Heart right ventricle (tissue), 16 donors: ENCODE measurements at regions not wholly inside any gene's neighbourhood (a gene's known extent, or its start where the extent isn't known, plus 50 kb on each side); places are given as distances from the start of the nearest gene placed in this dataset.

Source experiments
- ATAC-seq, 8 donors: fragments of 200-7000 bp; cut with Tn5 transposase; one replicate each; pipeline ENCODE4 v1.9.1; 2020; ENCODE audit warnings: mild to moderate bottlenecking in 8 of 8, moderate library complexity in 8 of 8, moderate number of reproducible peaks in 1 of 8
- DNase-seq, 2 donors: peaks; one replicate each; pipeline ENCODE4 v3.0.0-alpha.2; 2020
- H3K27ac ChIP-seq, 10 donors: fragments of 200-600 bp; sonication (generic) in 2 of 10; one replicate each; pipeline versions ENCODE4 v1.5.0 to v1.8.0; 2020 to 2022; ENCODE audit warnings: mild to moderate bottlenecking in 3 of 10
- H3K27me3 ChIP-seq, 7 donors: fragments of 200-600 bp; one replicate each; pipeline ENCODE4 v1.8.0; 2021 to 2022; ENCODE audit warnings: mild to moderate bottlenecking in 2 of 7
- H3K36me3 ChIP-seq, 9 donors: fragments of 200-600 bp; sonication (generic) in 1 of 9; one replicate each; pipeline versions ENCODE4 v1.5.0 to v1.8.0; 2020 to 2022; ENCODE audit warnings: mild to moderate bottlenecking in 2 of 9
- H3K4me1 ChIP-seq, 9 donors: fragments of 200-600 bp; sonication (generic) in 1 of 9; one replicate each; pipeline versions ENCODE4 v1.5.0 to v1.8.0; 2020 to 2022; ENCODE audit warnings: mild to moderate bottlenecking in 4 of 9
- H3K4me3 ChIP-seq, 10 donors: fragments of 200-600 bp; sonication (generic) in 2 of 10; one replicate each; pipeline versions ENCODE4 v1.5.0 to v1.8.0; 2020 to 2022; ENCODE audit warnings: mild to moderate bottlenecking in 7 of 10, moderate library complexity in 2 of 10
- H3K9me3 ChIP-seq, 11 donors: fragments of 200-600 bp in 10 of 11; sonication (generic) in 2 of 11; one replicate each; pipeline versions ENCODE4 v1.5.0 to v1.8.0; 2013 to 2022; ENCODE audit warnings: mild to moderate bottlenecking in 2 of 11, control low read depth in 1 of 11, moderate library complexity in 1 of 11
- CTCF ChIP-seq, 9 donors: fragments of 200-600 bp; sonication (generic) in 2 of 9; IDR thresholded peaks; one replicate each; pipeline versions ENCODE4 v1.5.0 to v1.8.0; 2021 to 2022; ENCODE audit warnings: antibody characterized with exemption in 9 of 9, mild to moderate bottlenecking in 5 of 9, moderate library complexity in 1 of 9
- WGBS, 2 donors: extraction: QIAGEN DNeasy Blood & Tissue Kit; methylation state at CpG; one replicate each; pipeline ENCODE4 v1.1.7; 2013; ENCODE audit warnings: inconsistent platforms in 1 of 2; 5-methylcytosine and 5-hydroxymethylcytosine counted together
- intact Hi-C, 10 donors: fragments of 100-400 bp; cut with DNase I; formaldehyde crosslinking; loops; one replicate each; pipeline versions ENCODE4 v1.11.1 to v1.14.2; 2022
- donor health status: Arrhythmogenic right ventricular cardiomyopathy.
- donor health status: ischemic (EF 13 %, LVEDD 7.1; RV severe dilation, severe dysfunction).
- donor health status: healthy with polysubstance abuse.
- donor health status: DM: no; HTN: yes; CAD: no.
- donor health status: DM: no; HTN: no; CAD: no.
- donor health status: ischemic (EF 25% LVEDD 6.9; RV normal size, moderate dysfunction).
- donor health status: ischemic (EF 25% LVEDD 5.7; RV mildly dilated, moderate dysfunction).
- donor health status: healthy.
- donor health status: DM: yes; HTN: yes; CAD: no.
- donor health status: Ischemic cardiomyopathy.
- donor health status: ischemic (EF 35%, LVEDD 5.7; RV mildly dilated, moderate dysfunction).
- donor health status: nonischemic (EF 11% LVEDD 7.7; RV severe dilation, severe dysfunction).
- donor health status: DM: yes; HTN: yes; CAD: no.
- donor health status: PGD.
- donor health status: ischemic (EF 29% LVEDD 5.4; RV normal size, mild dysfunction).
- donor health status: nonischemic (EF 23%, LVEDD 6.1; RV moderate dilation, normal function).

GRCh38 chr16:82260212-82260795 is 90.3 kb upstream of the MPHOSPH6 start:
- DNase-seq (no peak), ATAC-seq (no peak)
- Histone ChIP-seq H3K27ac (no peak overlapping the region), H3K4me3 (no peak overlapping the region), H3K9me3 (no peaks in the 10 kb centered on the region), H3K36me3 (no peaks in the 10 kb centered on the region), H3K4me1 (peaks cover 0 to 17% (median 0%) of the 10 kb centered on the region in 9 donors), H3K27me3 (peaks cover 0 to 14% (median 0%) of the 10 kb centered on the region in 7 donors)
- intact Hi-C loops = loop anchor here (5.0 to 10.0 kb wide), 10 partner anchors 82 to 1187 kb away; no protein-coding TSS in a partner anchor
- TF ChIP-seq CTCF (IDR thresholded peaks at IDR 0.05) = no peak
- 79 to 87% methylated on average over 6 of the region's 6 CpGs for WGBS, 2 donors

- DNase-seq = no peak
- Histone ChIP-seq H3K4me1 (peaks cover 0 to 17% (median 0%) of the 10 kb centered on the region in 9 donors), H3K27me3 (peaks cover 0 to 14% (median 0%) of the 10 kb centered on the region in 7 donors), H3K27ac (no peak overlapping the region), H3K36me3 (no peaks in the 10 kb centered on the region), H3K4me3 (no peak overlapping the region), H3K9me3 (no peaks in the 10 kb centered on the region)
- ATAC-seq = no peak
- intact Hi-C loops = loop anchor here (5.0 to 10.0 kb wide), 10 partner anchors 83 to 1188 kb away; no protein-coding TSS in a partner anchor
- TF ChIP-seq CTCF (IDR thresholded peaks at IDR 0.05) = no peak
- WGBS, 2 donors = 91 to 94% methylated on average over 1 of the region's 1 CpG
These were observed 89.7 kb upstream of the MPHOSPH6 start for GRCh38 chr16:82259731-82260130.

- Histone ChIP-seq H3K27ac (no peak overlapping the region), H3K4me3 (no peak overlapping the region), H3K9me3 (no peaks in the 10 kb centered on the region), H3K27me3 (peaks cover 0 to 14% (median 0%) of the 10 kb centered on the region in 7 donors), H3K4me1 (peaks cover 0 to 8% (median 0%) of the 10 kb centered on the region in 9 donors), H3K36me3 (no peaks in the 10 kb centered on the region)
- DNase-seq (no peak), ATAC-seq (peak in 1 of 8 donors; percentile 43)
- 74 to 78% methylated on average over 7 of the region's 7 CpGs for WGBS, 2 donors
- no peak for TF ChIP-seq CTCF (IDR thresholded peaks at IDR 0.05)
- intact Hi-C loops = no loop called here
These were observed 88.0 kb upstream of the MPHOSPH6 start for GRCh38 chr16:82257990-82258389.

GRCh38 chr16:82252582-82252981 is 82.6 kb upstream of the MPHOSPH6 start:
- no peak for ATAC-seq
- H3K4me3 ChIP-seq = no peak overlapping the region
- intact Hi-C loops = no loop called here

More at GRCh38 chr16:82252582-82252981, 82.6 kb upstream of the MPHOSPH6 start:
- DNase-seq = no peak
- WGBS, 2 donors = 49 to 63% methylated on average over 2 of the region's 2 CpGs
- H3K36me3 ChIP-seq = no peaks in the 10 kb centered on the region
- no peaks in the 10 kb centered on the region for H3K9me3 ChIP-seq
- H3K27ac ChIP-seq = no peak overlapping the region
- H3K27me3 ChIP-seq = peaks cover 0 to 15% (median 0%) of the 10 kb centered on the region in 7 donors
- no peaks in the 10 kb centered on the region for H3K4me1 ChIP-seq
- TF ChIP-seq CTCF (IDR thresholded peaks at IDR 0.05) = no peak
